ENCODE measurements at regions not wholly inside any gene's neighbourhood (a gene's known extent, or its start where the extent isn't known, plus 50 kb on each side); places are given as distances from the start of the nearest gene placed in this dataset.

DNA sequence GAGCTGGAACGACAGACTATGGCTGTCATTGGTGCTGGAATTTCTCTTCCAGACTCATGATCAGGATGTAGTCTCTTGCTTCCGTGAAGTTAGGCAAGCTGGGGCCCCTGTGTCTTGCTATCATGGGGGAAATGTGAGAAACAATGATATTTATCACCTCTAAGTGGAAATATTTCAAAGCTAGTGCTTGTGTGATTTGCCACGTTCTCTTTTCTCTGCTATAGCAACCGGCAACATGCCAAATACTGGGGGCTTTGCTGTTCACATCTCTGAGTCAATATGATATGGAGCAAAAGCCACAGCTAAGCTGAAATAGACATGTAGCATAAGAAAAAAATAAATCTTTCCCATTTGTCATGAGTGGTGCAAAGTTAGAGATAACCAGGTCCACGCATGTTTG lies 668.2 kb upstream of the IGFBP3 start:
- TF ChIP-seq TAF1 (IDR thresholded peaks at IDR 0.05; ENCODE audit: borderline replicate concordance, insufficient read depth, low read length) (no peak), POLR2AphosphoS5 (IDR thresholded peaks at IDR 0.05; ENCODE audit: low read depth, low read length) (no peak), REST (IDR thresholded peaks at IDR 0.05; ENCODE audit: insufficient read depth in 1 of 2, low read depth in 2 of 2, low read length in 2 of 2) (no peak), SIN3A (IDR thresholded peaks at IDR 0.05; ENCODE audit: borderline replicate concordance, insufficient read depth, low read length) (no peak)
